HepG2 (cell line): ENCODE measurements at regions not wholly inside any gene's neighbourhood (a gene's known extent, or its start where the extent isn't known, plus 50 kb on each side); places are given as distances from the start of the nearest gene placed in this dataset.

ENCODE experiments used
- ATAC-seq: fragments of 200-7000 bp; cut with Tn5 transposase; 3 replicates; pipeline ENCODE4 v1.9.1; 2020; ENCODE audit warnings: mild to moderate bottlenecking, moderate library complexity
- BruUV-seq: library from RNA; stranded (reverse); fragments of 400-500 nt; replicated peaks from 2 replicates; lab custom pipeline; 2021; lab: Mats Ljungman, UMichigan
- CTCF ChIA-PET: fragments of 300-600 bp; formaldehyde crosslinking; extraction: SDS; loops from one replicate; lab custom pipeline; 2021; ENCODE audit warnings: low total read pairs, inconsistent platforms, low intra/inter-chr PET ratio; lab: Yijun Ruan, JAX
- POLR2A ChIA-PET: fragments of 350-600 bp; sonication (Branson Sonifier 250); formaldehyde crosslinking; loops from one replicate; lab custom pipeline; 2020; ENCODE audit warnings: antibody characterized with exemption, inconsistent platforms; lab: Yijun Ruan, JAX
- DNase-seq: peaks from one replicate; pipeline ENCODE4 v3.0.0-alpha.2; 2015; ENCODE audit warnings: low spot score
- FAIRE-seq: peaks from 3 replicates; lab custom pipeline; 2011; peaks lifted over from hg19 to GRCh38; lab: Jason Lieb, UNC
- H2AFZ ChIP-seq: one replicate; pipeline ENCODE4 v1.6.1; 2011; ENCODE audit warnings: low read length, inconsistent platforms
- H3K27ac ChIP-seq: fragments of 300-600 bp; 3 replicates; pipeline ENCODE4 v1.8.0; 2011; ENCODE audit warnings: mixed run types, mild to moderate bottlenecking, mixed read lengths, low read length, inconsistent platforms; ENCODE audit not compliant: insufficient read depth; ENCODE audit errors: extremely low read length
- H3K27me3 ChIP-seq, 2 experiments: fragments of 200-600 bp in 1 of 2; 2 replicates in 1 of 2; 3 replicates in 1 of 2; pipeline versions ENCODE4 v1.6.0 to v1.8.0; 2011; ENCODE audit warnings: low read length in 2 of 2, mild to moderate bottlenecking in 2 of 2, moderate library complexity in 2 of 2, inconsistent platforms in 1 of 2; ENCODE audit not compliant: insufficient read depth in 2 of 2, control insufficient read depth in 1 of 2
- H3K36me3 ChIP-seq, 2 experiments: fragments of 200-600 bp in 1 of 2; replicated peaks in 1 of 2; 2 replicates in 1 of 2; 3 replicates in 1 of 2; pipeline versions ENCODE4 v1.5.1 to v1.8.0; 2011; ENCODE audit warnings: low read length in 2 of 2, inconsistent platforms in 1 of 2; ENCODE audit not compliant: insufficient read depth in 2 of 2, control insufficient read depth in 1 of 2
- H3K4me1 ChIP-seq: 2 replicates; pipeline ENCODE4 v1.5.1; 2012; ENCODE audit warnings: low read length, inconsistent platforms; ENCODE audit not compliant: insufficient read depth
- H3K4me2 ChIP-seq: 2 replicates; pipeline ENCODE4 v1.6.0; 2011; ENCODE audit warnings: low read depth, low read length, inconsistent platforms
- H3K4me3 ChIP-seq, 3 experiments: fragments of 200-600 bp in 1 of 3; sonication (generic), shearing (Covaris generic) in 1 of 3; replicated peaks in 1 of 3; 2 replicates each; pipeline ENCODE4 v1.5.1; 2011 to 2016; ENCODE audit warnings: low read length in 3 of 3, inconsistent platforms in 2 of 3, low read depth in 2 of 3, mild to moderate bottlenecking in 2 of 3, control low read depth in 1 of 3, mixed read lengths in 1 of 3; ENCODE audit not compliant: insufficient read depth in 1 of 3
- H3K79me2 ChIP-seq: one replicate; pipeline ENCODE4 v1.6.1; 2011; ENCODE audit warnings: low read length, inconsistent platforms; ENCODE audit not compliant: insufficient read depth
- H3K9ac ChIP-seq: 2 replicates; pipeline ENCODE4 v1.6.0; 2011; ENCODE audit warnings: mild to moderate bottlenecking, low read depth, low read length, inconsistent platforms; ENCODE audit not compliant: insufficient read depth
- H3K9me3 ChIP-seq: 2 replicates; pipeline ENCODE4 v1.5.1; 2012; ENCODE audit warnings: mild to moderate bottlenecking, low read length
- H4K20me1 ChIP-seq: 2 replicates; pipeline ENCODE4 v1.6.0; 2011; ENCODE audit warnings: inconsistent platforms, mild to moderate bottlenecking, low read length, moderate library complexity; ENCODE audit not compliant: insufficient read depth
- AFF4 ChIP-seq: sonication (generic); formaldehyde crosslinking; IDR thresholded peaks from 2 replicates; pipeline ENCODE4 v1.4.0; 2020; ENCODE audit warnings: missing genetic modification reagents
- DZIP1 ChIP-seq: sonication (generic); formaldehyde crosslinking; IDR thresholded peaks from 2 replicates; pipeline ENCODE4 v1.5.0; 2020; ENCODE audit warnings: mild to moderate bottlenecking, missing genetic modification reagents
- ETS1 ChIP-seq: sonication (generic); formaldehyde crosslinking; IDR thresholded peaks from 2 replicates; pipeline ENCODE4 v1.4.0; 2020; ENCODE audit warnings: missing genetic modification reagents
- MIER3 ChIP-seq: IDR thresholded peaks from 2 replicates; pipeline ENCODE4 v1.6.1; 2016; ENCODE audit warnings: missing compliant biosample characterization, borderline replicate concordance
- NKX3-1 ChIP-seq: sonication (generic); formaldehyde crosslinking; IDR thresholded peaks from 2 replicates; pipeline ENCODE4 v1.5.0; 2020; ENCODE audit warnings: missing genetic modification reagents
- NR0B2 ChIP-seq: sonication (generic); formaldehyde crosslinking; IDR thresholded peaks from 2 replicates; pipeline ENCODE4 v1.4.0; 2020; ENCODE audit warnings: mild to moderate bottlenecking, missing genetic modification reagents
- PBX2 ChIP-seq: IDR thresholded peaks from 2 replicates; pipeline ENCODE4 v1.6.1; 2016; ENCODE audit warnings: control low read depth
- POLR2AphosphoS5 ChIP-seq: IDR thresholded peaks from 2 replicates; pipeline ENCODE4 v1.6.1; 2012; ENCODE audit warnings: low read depth, low read length
- REL ChIP-seq: sonication (generic); formaldehyde crosslinking; conservative IDR thresholded peaks from 2 replicates; pipeline ENCODE4 v1.8.0; 2022; ENCODE audit warnings: mild to moderate bottlenecking, missing genetic modification reagents, moderate library complexity
- TSC22D2 ChIP-seq: sonication (generic); formaldehyde crosslinking; IDR thresholded peaks from 2 replicates; pipeline ENCODE4 v1.5.1; 2020; ENCODE audit warnings: missing genetic modification reagents, mild to moderate bottlenecking, borderline replicate concordance
- ZNF460 ChIP-seq: sonication (generic); formaldehyde crosslinking; IDR thresholded peaks from 2 replicates; pipeline ENCODE4 v1.5.1; 2020; ENCODE audit warnings: missing genetic modification reagents, mild to moderate bottlenecking, borderline replicate concordance
- ZNF614 ChIP-seq: IDR thresholded peaks from 2 replicates; pipeline ENCODE4 v1.6.1; 2018; ENCODE audit warnings: missing biosample characterization, missing genetic modification reagents, inconsistent platforms, borderline replicate concordance
- ZSCAN22 ChIP-seq: sonication (generic); formaldehyde crosslinking; IDR thresholded peaks from 2 replicates; pipeline ENCODE4 v1.4.0; 2020; ENCODE audit warnings: mild to moderate bottlenecking, missing genetic modification reagents
- WGBS: methylation state at CpG from one replicate; pipeline ENCODE4 v1.1.6; 2017; ENCODE audit warnings: low lambda C conversion rate; 5-methylcytosine and 5-hydroxymethylcytosine counted together
- in situ Hi-C: cut with HindIII; loops from 2 replicates; pipeline ENCODE4 v1.10.0; 2017; ENCODE audit warnings: low pct_unique_long_range_greater_than_20kb; ENCODE audit not compliant: extremely low pct_ligation_motif_present
- intact Hi-C: fragments of 100-400 bp; cut with micrococcal nuclease; formaldehyde crosslinking; loops from one replicate; pipeline ENCODE4 v1.10.0; 2022; ENCODE audit not compliant: unreplicated experiment

- no peak for TF ChIP-seq DZIP1 (CRISPR knock-in tag)
- TF ChIP-seq ZNF614 (CRISPR knock-in tag), result 0 out of 2 replicates have a peak, but pooled peaks have one; percentile 31
- TF ChIP-seq NKX3-1 (CRISPR knock-in tag), result no peak
- no peak for TF ChIP-seq ZSCAN22 (CRISPR knock-in tag)
- peak; percentile 33; the same call in 1 of the 2 replicates for TF ChIP-seq POLR2AphosphoS5
- 0 out of 2 replicates have a peak, but pooled peaks have one; percentile 40 for TF ChIP-seq REL (CRISPR knock-in tag)
- 0 out of 2 replicates have a peak, but pooled peaks have one; percentile 11 for TF ChIP-seq MIER3 (CRISPR knock-in tag)
- no peak for TF ChIP-seq NR0B2 (CRISPR knock-in tag)
- no peak for TF ChIP-seq ETS1
These were observed 1235.4 kb upstream of the GJE1 start (continued) for GRCh38 chr6:140897349-140897748.

GRCh38 chr6:140893432-140893831 lies 1239.3 kb upstream of the GJE1 start:
- 75% methylated on average over 4 of the region's 4 CpGs for WGBS
- in situ Hi-C loops (no loop called here), intact Hi-C loops (loop anchor here (10.0 kb wide), 1 partner anchor 1519 kb away; the partner anchor contains the start of gene CITED2)
- H3K27me3 ChIP-seq, result no peaks in the 10 kb centered on the region; a peak in 1 of 5 replicates
- H3K79me2 ChIP-seq, result peaks cover 73% of the 10 kb centered on the region
- TF ChIP-seq ZNF460 (CRISPR knock-in tag) (no peak), PBX2 (CRISPR knock-in tag) (no peak), AFF4 (CRISPR knock-in tag) (no peak), TSC22D2 (no peak)
- no peak overlapping the region for H3K9ac ChIP-seq
- H4K20me1 ChIP-seq, result peaks cover 10% of the 10 kb centered on the region
- no peak overlapping the region for H2AFZ ChIP-seq
- H3K4me3 ChIP-seq, result no peak overlapping the region
- no peak overlapping the region for H3K4me2 ChIP-seq
- BruUV-seq, result no TSS peak
- ATAC-seq (no peak), FAIRE-seq (no peak), DNase-seq (no peak)
- peaks cover 5 to 21% of the 10 kb centered on the region in 2 experiments; a peak in 4 of 5 replicates for H3K36me3 ChIP-seq
- H3K9me3 ChIP-seq, result no peaks in the 10 kb centered on the region
- CTCF ChIA-PET, result no interaction called here
- POLR2A ChIA-PET, result no interaction called here
- no peak overlapping the region for H3K27ac ChIP-seq
- peaks cover 17% of the 10 kb centered on the region for H3K4me1 ChIP-seq
